HG03066 (cell line): ENCODE measurements at regions not wholly inside any gene's neighbourhood (a gene's known extent, or its start where the extent isn't known, plus 50 kb on each side); places are given as distances from the start of the nearest gene placed in this dataset.

Experiments used
- ATAC-seq: cut with Tn5 transposase; IDR thresholded peaks from one replicate; pipeline ENCODE4 v1.9.1; 2021; ENCODE audit warnings: low read depth; ENCODE audit not compliant: unreplicated experiment

GRCh38 chr9:23555851-23556250 lies 270.2 kb downstream of the ELAVL2 start:
- no peak for ATAC-seq

GRCh38 chr9:23556459-23556858 lies 269.6 kb downstream of the ELAVL2 start:
- no peak for ATAC-seq

- no peak for ATAC-seq
Observed at GRCh38 chr9:23557689-23558088, 268.4 kb downstream of the ELAVL2 start.

- ATAC-seq, result no peak
Observed at GRCh38 chr9:23559522-23559921, 266.5 kb downstream of the ELAVL2 start.

- no peak for ATAC-seq
Observed at GRCh38 chr9:23563517-23563916, 262.5 kb downstream of the ELAVL2 start.

- no peak for ATAC-seq
Observed at GRCh38 chr9:23567516-23568165, 258.4 kb downstream of the ELAVL2 start.

GRCh38 chr9:23571414-23572104 lies 254.5 kb downstream of the ELAVL2 start:
- no peak for ATAC-seq

- no peak for ATAC-seq
Observed at GRCh38 chr9:23573800-23574199, 252.2 kb downstream of the ELAVL2 start.

- ATAC-seq, result no peak
Observed at GRCh38 chr9:23577611-23578010, 248.4 kb downstream of the ELAVL2 start.

- ATAC-seq, result no peak
Observed at GRCh38 chr9:23581931-23582330, 244.1 kb downstream of the ELAVL2 start.

- ATAC-seq, result no peak
Observed at GRCh38 chr9:23582836-23583235, 243.2 kb downstream of the ELAVL2 start.

- peak; percentile 69 for ATAC-seq
Observed at GRCh38 chr9:23586906-23587305, 239.1 kb downstream of the ELAVL2 start.

GRCh38 chr9:23587433-23587832 lies 238.6 kb downstream of the ELAVL2 start:
- no peak for ATAC-seq

- no peak for ATAC-seq
Observed at GRCh38 chr9:23587903-23588302, 238.1 kb downstream of the ELAVL2 start.

- ATAC-seq, result no peak
Observed at GRCh38 chr9:23590276-23591000, 235.6 kb downstream of the ELAVL2 start.

- ATAC-seq, result no peak
Observed at GRCh38 chr9:23594421-23594820, 231.6 kb downstream of the ELAVL2 start.

GRCh38 chr9:23596913-23597634 lies 229.0 kb downstream of the ELAVL2 start:
- no peak for ATAC-seq

GRCh38 chr9:23598994-23599393 lies 227.0 kb downstream of the ELAVL2 start:
- no peak for ATAC-seq

GRCh38 chr9:23603311-23603710 lies 222.7 kb downstream of the ELAVL2 start:
- no peak for ATAC-seq

- no peak for ATAC-seq
Observed at GRCh38 chr9:23606107-23606506, 219.9 kb downstream of the ELAVL2 start.

- no peak for ATAC-seq
Observed at GRCh38 chr9:23608456-23608855, 217.6 kb downstream of the ELAVL2 start.
